T-helper 1 cell (primary cell): ENCODE measurements at regions not wholly inside any gene's neighbourhood (a gene's known extent, or its start where the extent isn't known, plus 50 kb on each side); places are given as distances from the start of the nearest gene placed in this dataset.

ENCODE experiments used
- DNase-seq, 5 donors: peaks; one replicate each; pipeline ENCODE4 v3.0.0-alpha.2; 2012 to 2020

GRCh38 chr13:72317346-72318109 lies 409.9 kb downstream of the MZT1 start:
- DNase-seq: no peak

- no peak for DNase-seq
These were observed 410.7 kb downstream of the MZT1 start for GRCh38 chr13:72316716-72317115.

- no peak for DNase-seq
These were observed 412.1 kb downstream of the MZT1 start for GRCh38 chr13:72315312-72315711.

GRCh38 chr13:72314210-72314609 lies 413.2 kb downstream of the MZT1 start:
- no peak for DNase-seq

GRCh38 chr13:72313546-72313945 lies 413.9 kb downstream of the MZT1 start:
- DNase-seq: no peak

- DNase-seq: no peak
These were observed 423.3 kb downstream of the MZT1 start for GRCh38 chr13:72303941-72304746.

GRCh38 chr13:72296246-72296645 lies 429.2 kb upstream of the DACH1 start:
- DNase-seq: no peak

- no peak for DNase-seq
These were observed 428.1 kb upstream of the DACH1 start for GRCh38 chr13:72295153-72295552.

- no peak for DNase-seq
These were observed 426.2 kb upstream of the DACH1 start for GRCh38 chr13:72293206-72293605.

DNA sequence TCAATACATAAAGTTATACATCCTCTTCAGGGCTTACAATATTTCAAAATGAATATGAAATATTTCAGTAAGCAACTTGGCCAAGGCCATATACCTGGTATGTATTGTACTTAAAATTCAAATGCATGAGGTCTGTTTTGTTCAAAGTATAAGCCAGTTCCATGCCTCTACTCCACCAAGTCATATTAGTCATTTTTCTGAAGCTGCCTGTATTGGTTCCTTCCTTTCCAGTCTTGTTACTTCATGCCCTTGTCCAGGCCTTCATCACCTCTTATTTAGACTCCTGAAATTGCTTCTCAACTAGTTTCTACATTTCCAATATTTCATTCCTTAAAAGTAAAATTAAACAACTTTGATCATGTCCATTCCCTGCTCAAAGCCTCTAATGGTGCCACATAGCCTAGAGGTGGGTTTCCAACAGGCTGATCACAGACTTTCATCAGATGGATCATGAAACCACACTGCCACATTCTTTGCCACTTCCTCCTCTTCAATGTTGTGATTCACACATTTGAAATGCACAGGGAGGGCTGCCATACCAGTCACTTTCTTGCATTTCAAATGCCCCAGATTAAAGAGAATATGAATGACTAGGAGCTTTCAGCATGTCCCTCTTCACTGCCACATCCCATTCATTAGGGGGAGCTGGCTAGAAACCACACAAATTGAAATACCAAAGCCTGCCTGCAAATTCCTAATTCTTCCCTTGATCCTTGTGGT lies 424.1 kb upstream of the DACH1 start:
- DNase-seq: no peak

DNA sequence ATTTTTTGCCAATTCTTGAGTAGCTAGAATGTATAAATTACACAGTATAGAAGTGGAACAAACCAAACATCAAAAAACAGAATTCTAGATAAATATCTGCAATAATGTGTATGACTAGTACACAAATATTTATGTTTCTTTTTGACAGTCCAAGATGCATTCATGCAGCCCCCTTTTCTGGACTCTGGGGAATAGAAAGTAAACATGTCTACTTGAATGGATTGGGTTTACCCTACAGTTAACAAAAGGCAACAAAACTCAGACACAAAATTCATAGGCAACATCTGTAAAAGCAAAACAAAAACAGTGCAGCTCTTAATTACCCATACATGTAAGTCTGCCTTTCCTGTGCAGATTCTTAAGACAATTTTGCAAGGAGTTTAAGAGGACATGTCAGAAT lies 419.4 kb upstream of the DACH1 start:
- no peak for DNase-seq

- DNase-seq: no peak
These were observed 417.8 kb upstream of the DACH1 start for GRCh38 chr13:72284791-72285190.

- DNase-seq: no peak
These were observed 394.7 kb upstream of the DACH1 start for GRCh38 chr13:72261732-72262131.

DNA sequence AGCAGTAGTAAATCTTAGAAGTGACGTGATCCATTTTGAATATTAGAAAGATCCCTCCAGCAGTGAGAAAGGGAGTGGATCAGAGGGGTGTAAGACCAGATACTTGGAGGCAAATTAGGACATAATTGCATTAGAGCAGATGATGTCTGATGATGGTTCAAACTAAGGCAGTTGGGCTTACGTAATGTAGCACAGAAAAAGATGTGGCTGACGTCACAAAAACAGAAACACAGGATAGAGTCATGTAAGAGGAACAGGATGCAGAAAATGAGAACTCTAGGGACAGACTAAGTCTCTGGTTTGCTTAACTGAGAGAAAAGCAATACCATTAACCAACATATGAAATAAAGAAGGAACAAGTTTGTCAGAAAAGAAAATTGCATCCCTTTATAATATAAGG lies 392.5 kb upstream of the DACH1 start:
- no peak for DNase-seq

DNA sequence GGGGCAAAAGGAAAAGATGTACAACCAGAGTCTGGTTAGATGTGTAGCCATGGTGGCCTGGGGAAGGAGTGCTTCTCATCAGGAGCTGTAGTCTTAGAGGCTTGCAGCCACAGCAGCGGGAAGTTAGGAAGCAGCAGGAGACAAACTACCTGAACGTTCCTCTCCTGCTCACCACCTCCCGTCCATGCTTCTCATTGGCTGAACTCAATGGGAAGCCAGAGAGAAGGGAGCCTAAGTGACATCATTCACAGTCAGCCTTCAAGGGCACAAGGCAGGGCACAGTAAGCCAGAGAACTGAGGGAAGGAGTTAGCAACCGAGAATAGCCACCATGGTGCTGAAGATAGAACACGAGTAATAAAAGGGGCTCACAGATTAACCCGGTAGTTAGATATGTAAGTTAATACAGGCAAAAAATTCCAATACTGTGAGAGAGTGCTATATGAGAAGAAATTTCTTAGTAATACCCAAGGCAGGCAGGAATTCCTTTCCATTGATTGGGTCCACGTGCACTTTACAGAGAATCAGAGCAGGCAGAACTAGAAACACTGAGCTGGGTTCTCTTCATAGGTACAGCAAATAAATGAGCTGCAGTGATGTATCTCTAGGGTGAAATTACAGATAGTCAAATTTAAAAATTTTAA lies 391.5 kb upstream of the DACH1 start:
- DNase-seq: no peak

GRCh38 chr13:72255908-72256307 lies 388.9 kb upstream of the DACH1 start:
- no peak for DNase-seq

DNA sequence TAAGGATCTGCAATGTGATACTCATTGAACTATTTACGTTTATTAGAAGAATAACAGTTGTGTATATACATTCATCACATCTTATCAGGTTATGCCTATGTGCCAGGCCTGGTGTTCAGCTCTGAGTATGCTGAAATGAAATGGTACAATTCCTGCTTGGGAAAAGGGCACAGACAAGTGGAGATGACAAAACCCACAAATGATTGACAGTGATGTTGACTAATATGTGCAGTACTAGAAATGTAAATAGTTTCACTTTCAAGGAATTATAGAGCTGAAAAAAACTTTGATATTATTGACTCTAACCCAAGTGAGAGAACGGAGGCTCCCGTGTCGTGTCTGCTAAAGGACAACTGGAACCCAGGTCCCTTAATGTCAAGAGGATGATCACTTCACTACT lies 386.8 kb upstream of the DACH1 start:
- DNase-seq: no peak

GRCh38 chr13:72246396-72246795 lies 379.4 kb upstream of the DACH1 start:
- no peak for DNase-seq

GRCh38 chr13:72244788-72245187 lies 377.8 kb upstream of the DACH1 start:
- no peak for DNase-seq

- DNase-seq: no peak
These were observed 363.1 kb upstream of the DACH1 start for GRCh38 chr13:72230131-72230530.

- no peak for DNase-seq
These were observed 362.1 kb upstream of the DACH1 start for GRCh38 chr13:72229067-72229466.

DNA sequence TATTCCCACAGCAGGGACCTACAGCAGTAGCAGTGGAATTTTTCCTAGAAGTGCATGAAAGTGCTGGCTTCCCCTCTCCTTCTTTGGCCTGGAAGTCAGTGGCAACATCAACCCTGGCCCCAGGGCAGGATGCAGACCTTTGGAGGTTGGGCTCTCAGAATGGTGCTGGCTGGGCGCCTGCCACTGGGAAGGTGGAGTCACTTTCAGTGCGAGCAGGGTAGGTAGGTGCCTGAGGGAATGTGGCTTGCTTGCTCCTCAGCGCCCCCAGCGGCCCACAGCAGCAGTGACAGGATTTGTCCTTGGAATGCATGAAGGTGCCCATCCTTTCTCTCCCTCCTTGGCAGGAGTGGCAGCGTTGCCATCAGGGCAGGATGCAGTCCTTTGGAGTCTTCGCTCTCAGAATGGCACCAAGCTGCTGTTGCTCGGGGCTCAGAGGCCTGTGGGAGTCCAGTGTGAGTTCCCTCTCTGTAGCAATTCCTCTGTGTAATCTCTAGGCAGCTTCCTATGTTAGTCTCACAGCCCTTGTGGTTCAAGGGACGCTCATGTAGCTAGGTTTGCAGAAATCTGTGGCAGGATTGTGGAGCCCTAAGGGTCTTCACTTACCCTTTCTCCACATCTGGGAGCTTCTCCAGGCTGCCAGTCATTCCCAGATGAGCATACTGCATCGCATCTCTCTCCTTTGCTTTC lies 354.4 kb upstream of the DACH1 start:
- DNase-seq: no peak

DNA sequence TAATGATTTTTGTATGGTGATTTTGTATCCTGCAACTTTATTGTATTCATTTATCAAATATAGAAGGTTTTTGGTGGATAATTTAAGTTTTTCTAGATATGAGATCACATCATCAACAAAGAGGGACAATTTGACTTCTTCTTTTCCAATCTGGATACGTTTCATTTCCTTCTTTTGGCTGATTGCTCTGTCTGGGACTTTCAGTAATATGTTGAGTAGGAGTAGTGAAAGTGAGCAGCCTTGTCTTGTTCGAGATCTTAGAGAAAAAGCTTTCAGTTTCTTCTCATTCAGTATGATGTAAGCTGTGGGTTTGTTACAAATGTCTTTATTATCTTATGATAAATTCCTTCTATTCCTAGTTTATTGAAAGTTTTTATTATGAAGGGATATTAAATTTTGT lies 352.0 kb upstream of the DACH1 start:
- no peak for DNase-seq
